Glutamatergic neuron (in vitro differentiated cells): ENCODE measurements at regions not wholly inside any gene's neighbourhood (a gene's known extent, or its start where the extent isn't known, plus 50 kb on each side); places are given as distances from the start of the nearest gene placed in this dataset.

Experiments used
- DNase-seq: peaks from one replicate; pipeline ENCODE4 v3.0.0; 2022
- H3K27ac Mint-ChIP-seq: one replicate; pipeline ENCODE4 v1.8.0; 2020; ENCODE audit warnings: mild to moderate bottlenecking, mixed read lengths, inconsistent platforms; ENCODE audit not compliant: unreplicated experiment
- H3K27me3 Mint-ChIP-seq: one replicate; pipeline ENCODE4 v1.8.0; 2020; ENCODE audit warnings: mild to moderate bottlenecking, moderate library complexity, mixed read lengths, inconsistent platforms; ENCODE audit not compliant: unreplicated experiment
- H3K36me3 Mint-ChIP-seq: one replicate; pipeline ENCODE4 v1.8.0; 2020; ENCODE audit warnings: mild to moderate bottlenecking, mixed read lengths, inconsistent platforms; ENCODE audit not compliant: unreplicated experiment
- H3K4me1 Mint-ChIP-seq: one replicate; pipeline ENCODE4 v1.8.0; 2020; ENCODE audit warnings: mild to moderate bottlenecking, low read depth, mixed read lengths, inconsistent platforms; ENCODE audit not compliant: unreplicated experiment
- H3K4me3 Mint-ChIP-seq: one replicate; pipeline ENCODE4 v1.8.0; 2020; ENCODE audit warnings: mild to moderate bottlenecking, mixed read lengths, inconsistent platforms; ENCODE audit not compliant: unreplicated experiment
- H3K9me3 Mint-ChIP-seq: one replicate; pipeline ENCODE4 v1.8.0; 2020; ENCODE audit warnings: mild to moderate bottlenecking, moderate library complexity, mixed read lengths, inconsistent platforms; ENCODE audit not compliant: unreplicated experiment
- TF ChIP-seq, protein P1 (sequence below): fragments of 200-600 bp; sonication (generic); IDR thresholded peaks from one replicate; pipeline ENCODE4 v1.5.0; 2021; ENCODE audit not compliant: partially characterized antibody, unreplicated experiment

DNA sequence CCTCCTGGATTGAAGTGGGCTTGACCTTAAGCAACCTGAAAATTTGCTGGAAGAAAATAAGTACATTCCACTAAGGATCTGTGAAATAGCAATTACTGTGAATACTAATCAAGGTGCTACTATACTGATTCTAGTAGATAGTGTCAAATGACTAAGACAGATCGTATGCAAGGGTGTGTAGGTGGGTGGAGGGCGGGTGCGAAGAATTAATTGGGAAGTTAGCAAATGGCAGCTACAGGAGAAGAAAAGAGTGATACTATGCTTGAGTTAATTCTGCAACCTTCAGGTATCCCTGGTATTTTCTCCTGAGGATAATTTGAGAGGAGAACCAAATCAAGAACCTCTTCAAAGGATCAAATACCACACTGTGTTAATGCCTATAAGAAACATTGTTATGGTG is 501.9 kb downstream of the INHBA start:
- DNase-seq = no peak
- Mint-ChIP-seq H3K27ac (no peak overlapping the region), H3K9me3 (peaks cover 2% of the 10 kb centered on the region), H3K4me1 (peaks cover 15% of the 10 kb centered on the region), H3K27me3 (peaks cover 4% of the 10 kb centered on the region), H3K4me3 (no peak overlapping the region), H3K36me3 (no peaks in the 10 kb centered on the region)
- TF ChIP-seq, protein P1, sequence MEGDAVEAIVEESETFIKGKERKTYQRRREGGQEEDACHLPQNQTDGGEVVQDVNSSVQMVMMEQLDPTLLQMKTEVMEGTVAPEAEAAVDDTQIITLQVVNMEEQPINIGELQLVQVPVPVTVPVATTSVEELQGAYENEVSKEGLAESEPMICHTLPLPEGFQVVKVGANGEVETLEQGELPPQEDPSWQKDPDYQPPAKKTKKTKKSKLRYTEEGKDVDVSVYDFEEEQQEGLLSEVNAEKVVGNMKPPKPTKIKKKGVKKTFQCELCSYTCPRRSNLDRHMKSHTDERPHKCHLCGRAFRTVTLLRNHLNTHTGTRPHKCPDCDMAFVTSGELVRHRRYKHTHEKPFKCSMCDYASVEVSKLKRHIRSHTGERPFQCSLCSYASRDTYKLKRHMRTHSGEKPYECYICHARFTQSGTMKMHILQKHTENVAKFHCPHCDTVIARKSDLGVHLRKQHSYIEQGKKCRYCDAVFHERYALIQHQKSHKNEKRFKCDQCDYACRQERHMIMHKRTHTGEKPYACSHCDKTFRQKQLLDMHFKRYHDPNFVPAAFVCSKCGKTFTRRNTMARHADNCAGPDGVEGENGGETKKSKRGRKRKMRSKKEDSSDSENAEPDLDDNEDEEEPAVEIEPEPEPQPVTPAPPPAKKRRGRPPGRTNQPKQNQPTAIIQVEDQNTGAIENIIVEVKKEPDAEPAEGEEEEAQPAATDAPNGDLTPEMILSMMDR = no peak

DNA sequence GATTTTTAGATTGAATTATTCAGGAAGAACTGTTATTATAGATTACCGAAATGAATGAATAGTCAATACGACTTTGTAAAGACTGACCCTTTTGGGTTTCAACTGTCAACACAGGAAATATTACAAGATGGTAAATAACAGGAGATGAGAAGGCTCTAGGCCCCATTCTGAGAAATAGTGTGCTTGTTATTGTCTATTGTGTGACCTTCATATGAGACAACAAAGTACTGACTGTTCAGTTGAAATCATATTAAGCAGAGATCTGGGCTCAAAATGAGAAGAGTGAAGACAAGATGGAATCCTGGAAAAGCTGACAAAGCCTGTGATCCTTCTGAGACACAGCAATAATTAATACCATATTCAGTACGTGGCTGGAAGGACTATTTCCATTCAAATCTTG is 503.8 kb downstream of the INHBA start:
- no peaks in the 10 kb centered on the region for H3K9me3 Mint-ChIP-seq
- TF ChIP-seq, protein P1 = no peak
- H3K36me3 Mint-ChIP-seq = no peaks in the 10 kb centered on the region
- peaks cover 2% of the 10 kb centered on the region for H3K27me3 Mint-ChIP-seq
- no peak overlapping the region for H3K27ac Mint-ChIP-seq
- no peak overlapping the region for H3K4me3 Mint-ChIP-seq
- no peak for DNase-seq
- peaks cover 9% of the 10 kb centered on the region for H3K4me1 Mint-ChIP-seq

DNA sequence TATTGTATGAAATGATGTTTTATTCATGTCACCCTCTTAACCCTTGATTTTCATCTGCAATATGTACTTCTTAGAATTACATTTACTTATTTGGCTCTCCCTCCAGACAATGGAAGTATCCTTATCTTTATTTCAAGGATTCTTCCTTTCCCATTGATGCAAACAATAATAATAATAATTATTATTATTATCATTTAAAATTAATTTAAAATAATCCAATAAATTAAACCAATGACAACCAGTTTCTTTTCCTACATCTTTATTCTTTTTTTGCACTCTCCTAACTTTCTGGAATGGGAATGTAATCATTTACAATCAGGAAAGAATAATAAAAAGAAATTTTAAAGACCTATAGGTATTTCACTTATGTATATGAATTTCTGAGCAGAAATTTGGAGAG is 504.4 kb downstream of the INHBA start:
- Mint-ChIP-seq H3K27ac (no peak overlapping the region), H3K36me3 (no peaks in the 10 kb centered on the region), H3K27me3 (peaks cover 2% of the 10 kb centered on the region), H3K4me1 (peaks cover 8% of the 10 kb centered on the region), H3K9me3 (no peaks in the 10 kb centered on the region), H3K4me3 (no peak overlapping the region)
- TF ChIP-seq, protein P1 = no peak
- DNase-seq = no peak

DNA sequence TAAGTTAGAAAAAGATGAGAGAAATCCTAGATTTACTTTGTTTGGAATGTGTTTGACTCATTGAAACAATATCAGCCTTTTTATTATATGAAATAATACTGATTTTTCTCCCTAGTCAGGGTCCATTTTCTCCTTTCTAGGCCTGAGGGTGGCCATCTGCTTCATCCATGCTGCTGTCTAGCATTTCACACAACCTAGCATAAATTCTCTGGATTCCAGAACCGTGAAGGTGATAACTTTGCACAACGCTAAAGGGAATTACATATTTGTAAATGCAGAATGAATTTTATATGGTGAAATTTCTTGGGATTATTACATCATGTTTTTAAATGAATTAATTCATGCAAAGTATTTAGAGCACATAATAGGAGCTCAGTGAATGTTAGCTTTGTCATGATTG is 505.1 kb downstream of the INHBA start:
- peaks cover 8% of the 10 kb centered on the region for H3K4me1 Mint-ChIP-seq
- no peaks in the 10 kb centered on the region for H3K9me3 Mint-ChIP-seq
- TF ChIP-seq, protein P1 = no peak
- H3K36me3 Mint-ChIP-seq = no peaks in the 10 kb centered on the region
- DNase-seq = no peak
- no peak overlapping the region for H3K4me3 Mint-ChIP-seq
- H3K27me3 Mint-ChIP-seq = peaks cover 2% of the 10 kb centered on the region
- H3K27ac Mint-ChIP-seq = no peak overlapping the region

DNA sequence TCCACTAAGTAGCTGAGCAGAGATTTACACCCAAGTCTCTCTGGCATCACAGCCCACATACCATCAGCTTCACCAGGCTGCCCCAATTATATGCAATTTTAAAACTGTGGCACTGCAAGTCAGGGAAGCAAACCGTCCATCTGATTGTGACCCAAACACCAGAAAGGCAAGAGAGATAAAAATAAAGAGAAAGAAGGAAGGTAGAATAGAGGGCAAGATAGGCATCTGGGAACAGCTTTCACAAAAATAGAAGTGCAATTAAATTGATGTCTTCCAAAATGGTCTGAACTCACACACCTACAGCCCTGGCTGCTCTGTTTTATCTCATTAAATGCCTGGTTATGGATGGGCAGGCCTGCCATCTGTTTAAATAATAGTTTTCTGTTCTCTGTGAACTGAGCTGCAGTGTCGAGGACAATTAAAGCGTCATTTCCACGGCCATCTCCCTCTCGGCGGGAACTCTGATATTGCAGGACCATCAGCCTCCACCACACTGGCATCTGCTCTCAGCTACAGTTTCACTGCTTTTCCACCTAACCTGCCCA is 509.1 kb downstream of the INHBA start:
- H3K27me3 Mint-ChIP-seq = peaks cover 2% of the 10 kb centered on the region
- no peak for DNase-seq
- peaks cover 8% of the 10 kb centered on the region for H3K4me1 Mint-ChIP-seq
- peaks cover 2% of the 10 kb centered on the region for H3K9me3 Mint-ChIP-seq
- no peak overlapping the region for H3K27ac Mint-ChIP-seq
- no peak overlapping the region for H3K4me3 Mint-ChIP-seq
- TF ChIP-seq, protein P1 = no peak
- H3K36me3 Mint-ChIP-seq = no peaks in the 10 kb centered on the region
